ENCODE measurements at regions not wholly inside any gene's neighbourhood (a gene's known extent, or its start where the extent isn't known, plus 50 kb on each side); places are given as distances from the start of the nearest gene placed in this dataset.

- DNase-seq (ENCODE audit: low read depth, low spot score) = no peak
These were observed 233.8 kb upstream of the CPEB2 start for GRCh38 chr4:14768449-14768848.

GRCh38 chr4:14769993-14770392, 232.3 kb upstream of the CPEB2 start:
- no peak for DNase-seq (ENCODE audit: low read depth, low spot score)

GRCh38 chr4:14771094-14771493, 231.2 kb upstream of the CPEB2 start:
- no peak for DNase-seq (ENCODE audit: low read depth, low spot score)

GRCh38 chr4:14771504-14772175, 230.6 kb upstream of the CPEB2 start:
- DNase-seq (ENCODE audit: low read depth, low spot score) = no peak

- no peak for DNase-seq (ENCODE audit: low read depth, low spot score)
These were observed 229.9 kb upstream of the CPEB2 start for GRCh38 chr4:14772388-14772787.

- peak; percentile 22 for DNase-seq (ENCODE audit: low read depth, low spot score)
These were observed 219.0 kb upstream of the CPEB2 start for GRCh38 chr4:14783011-14783877.

- no peak for DNase-seq (ENCODE audit: low read depth, low spot score)
These were observed 215.1 kb upstream of the CPEB2 start for GRCh38 chr4:14787221-14787620.

GRCh38 chr4:14787894-14788293, 214.4 kb upstream of the CPEB2 start:
- DNase-seq (ENCODE audit: low read depth, low spot score) = no peak

- DNase-seq (ENCODE audit: low read depth, low spot score) = no peak
These were observed 211.8 kb upstream of the CPEB2 start for GRCh38 chr4:14790494-14790893.

GRCh38 chr4:14792702-14793227, 209.5 kb upstream of the CPEB2 start:
- DNase-seq (ENCODE audit: low read depth, low spot score) = no peak

- no peak for DNase-seq (ENCODE audit: low read depth, low spot score)
These were observed 201.3 kb upstream of the CPEB2 start for GRCh38 chr4:14800977-14801376.

GRCh38 chr4:14802596-14802995, 199.7 kb upstream of the CPEB2 start:
- DNase-seq (ENCODE audit: low read depth, low spot score) = no peak

GRCh38 chr4:14807856-14808255, 194.4 kb upstream of the CPEB2 start:
- DNase-seq (ENCODE audit: low read depth, low spot score) = no peak

GRCh38 chr4:14809203-14809602, 193.1 kb upstream of the CPEB2 start:
- no peak for DNase-seq (ENCODE audit: low read depth, low spot score)

- DNase-seq (ENCODE audit: low read depth, low spot score) = no peak
These were observed 192.2 kb upstream of the CPEB2 start for GRCh38 chr4:14810121-14810520.

- peak; percentile 27 for DNase-seq (ENCODE audit: low read depth, low spot score)
These were observed 191.7 kb upstream of the CPEB2 start for GRCh38 chr4:14810568-14810967.

GRCh38 chr4:14812101-14812500, 190.2 kb upstream of the CPEB2 start:
- DNase-seq (ENCODE audit: low read depth, low spot score) = no peak

- no peak for DNase-seq (ENCODE audit: low read depth, low spot score)
These were observed 185.5 kb upstream of the CPEB2 start for GRCh38 chr4:14816623-14817261.

- DNase-seq (ENCODE audit: low read depth, low spot score) = no peak
These were observed 178.1 kb upstream of the CPEB2 start for GRCh38 chr4:14824189-14824588.

GRCh38 chr4:14827111-14827510, 175.2 kb upstream of the CPEB2 start:
- DNase-seq (ENCODE audit: low read depth, low spot score) = peak; percentile 6

GRCh38 chr4:14829795-14830194, 172.5 kb upstream of the CPEB2 start:
- DNase-seq (ENCODE audit: low read depth, low spot score) = no peak

GRCh38 chr4:14831416-14831815, 170.9 kb upstream of the CPEB2 start:
- no peak for DNase-seq (ENCODE audit: low read depth, low spot score)

All from astrocyte of the hippocampus (primary cell).